SK-N-SH treated with all-trans-retinoic acid at 6 μM for 48 hours (cell line): ENCODE measurements at regions not wholly inside any gene's neighbourhood (a gene's known extent, or its start where the extent isn't known, plus 50 kb on each side); places are given as distances from the start of the nearest gene placed in this dataset.

Experiments
- ATAC-seq: fragments of 200-7000 bp; cut with Tn5 transposase; 3 replicates; pipeline ENCODE4 v1.9.1; 2020; ENCODE audit warnings: mild to moderate bottlenecking, moderate library complexity
- ARNTL ChIP-seq: fragments of 450-650 bp; formaldehyde crosslinking; IDR thresholded peaks from 2 replicates; pipeline ENCODE4 v1.5.0; 2020; ENCODE audit warnings: low read depth, mild to moderate bottlenecking, moderate library complexity, borderline replicate concordance
- BACH2 ChIP-seq: fragments of 250-450 bp; sonication (Bioruptor Pico); IDR thresholded peaks from 2 replicates; pipeline ENCODE4 v1.9.0; 2021; ENCODE audit warnings: mild to moderate bottlenecking, borderline replicate concordance
- CREB5 ChIP-seq: fragments of 250-450 bp; sonication (Bioruptor Pico); IDR thresholded peaks from 2 replicates; pipeline ENCODE4 v1.5.1; 2020; ENCODE audit warnings: low read depth, mild to moderate bottlenecking, moderate library complexity
- CSDC2 ChIP-seq: fragments of 250-450 bp; sonication (Bioruptor Pico); IDR thresholded peaks from 2 replicates; pipeline ENCODE4 v1.5.0; 2020; ENCODE audit warnings: mild to moderate bottlenecking, moderate library complexity
- CSRNP3 ChIP-seq: fragments of 250-450 bp; sonication (Bioruptor Pico); IDR thresholded peaks from 2 replicates; pipeline ENCODE4 v1.5.1; 2021; ENCODE audit warnings: mild to moderate bottlenecking, moderate library complexity
- ESRRG ChIP-seq: fragments of 250-450 bp; sonication (Bioruptor Pico); IDR thresholded peaks from 2 replicates; pipeline ENCODE4 v1.6.1; 2021; ENCODE audit warnings: mild to moderate bottlenecking
- GLIS3 ChIP-seq: fragments of 250-450 bp; sonication (Bioruptor Pico); IDR thresholded peaks from 2 replicates; pipeline ENCODE4 v1.5.0; 2020; ENCODE audit warnings: mild to moderate bottlenecking, moderate library complexity
- ISL1 ChIP-seq: fragments of 250-450 bp; sonication (Bioruptor Pico); IDR thresholded peaks from 2 replicates; pipeline ENCODE4 v2.1.2; 2022; ENCODE audit warnings: mild to moderate bottlenecking, moderate library complexity
- OSR1 ChIP-seq: fragments of 250-450 bp; sonication (Bioruptor Pico); IDR thresholded peaks from 2 replicates; pipeline ENCODE4 v1.8.0; 2022; ENCODE audit warnings: moderate library complexity, mild to moderate bottlenecking, inconsistent platforms
- PATZ1 ChIP-seq: fragments of 250-450 bp; sonication (Bioruptor Pico); IDR thresholded peaks from 2 replicates; pipeline ENCODE4 v1.8.0; 2020; ENCODE audit warnings: mild to moderate bottlenecking, moderate library complexity, borderline replicate concordance
- POU6F1 ChIP-seq: fragments of 250-450 bp; sonication (Bioruptor Pico); IDR thresholded peaks from 2 replicates; pipeline ENCODE4 v1.8.0; 2021; ENCODE audit warnings: low read depth, mild to moderate bottlenecking, moderate library complexity, borderline replicate concordance
- PPARA ChIP-seq: fragments of 250-450 bp; sonication (Bioruptor Pico); IDR thresholded peaks from 2 replicates; pipeline ENCODE4 v1.5.0; 2020; ENCODE audit warnings: mild to moderate bottlenecking, borderline replicate concordance
- RARB ChIP-seq: fragments of 250-450 bp; sonication (Bioruptor Pico); IDR thresholded peaks from 2 replicates; pipeline ENCODE4 v1.8.0; 2021; ENCODE audit warnings: mild to moderate bottlenecking, moderate library complexity
- SNAI2 ChIP-seq: fragments of 250-450 bp; sonication (Bioruptor Pico); IDR thresholded peaks from 2 replicates; pipeline ENCODE4 v1.5.0; 2020; ENCODE audit warnings: mild to moderate bottlenecking, moderate library complexity
- TCF4 ChIP-seq: fragments of 250-450 bp; sonication (Bioruptor Pico); IDR thresholded peaks from 2 replicates; pipeline ENCODE4 v1.8.0; 2021; ENCODE audit warnings: mild to moderate bottlenecking, moderate library complexity, borderline replicate concordance
- TOX ChIP-seq: fragments of 250-450 bp; sonication (Bioruptor Pico); IDR thresholded peaks from 2 replicates; pipeline ENCODE4 v1.8.0; 2021; ENCODE audit warnings: mild to moderate bottlenecking, moderate library complexity, borderline replicate concordance
- TSHZ2 ChIP-seq: fragments of 250-450 bp; sonication (Bioruptor Pico); IDR thresholded peaks from 2 replicates; pipeline ENCODE4 v1.5.0; 2020; ENCODE audit warnings: mild to moderate bottlenecking, moderate library complexity
- ZC3H10 ChIP-seq: fragments of 250-450 bp; sonication (Bioruptor Pico); IDR thresholded peaks from 2 replicates; pipeline ENCODE4 v1.5.1; 2021; ENCODE audit warnings: mild to moderate bottlenecking, moderate library complexity
- ZFP30 ChIP-seq: fragments of 450-650 bp; formaldehyde crosslinking; IDR thresholded peaks from 2 replicates; pipeline ENCODE4 v1.5.0; 2022; ENCODE audit warnings: mild to moderate bottlenecking, moderate library complexity
- ZNF565 ChIP-seq: fragments of 450-650 bp; formaldehyde crosslinking; conservative IDR thresholded peaks from 2 replicates; pipeline ENCODE4 v1.5.0; 2020; ENCODE audit warnings: low read depth, mild to moderate bottlenecking, moderate library complexity
- ZNF70 ChIP-seq: fragments of 450-650 bp; formaldehyde crosslinking; IDR thresholded peaks from 2 replicates; pipeline ENCODE4 v1.5.0; 2020; ENCODE audit warnings: mild to moderate bottlenecking, moderate library complexity
- ZNF8 ChIP-seq: fragments of 450-650 bp; formaldehyde crosslinking; IDR thresholded peaks from 2 replicates; pipeline ENCODE4 v1.5.0; 2020; ENCODE audit warnings: mild to moderate bottlenecking, moderate library complexity

GRCh38 chr3:124372775-124373174, 357.5 kb upstream of the UMPS start:
- no peak for TF ChIP-seq ZC3H10 (CRISPR knock-in tag)
- no peak for TF ChIP-seq PPARA (CRISPR knock-in tag)
- TF ChIP-seq TCF4 (CRISPR knock-in tag): no peak
- no peak for TF ChIP-seq ESRRG (CRISPR knock-in tag)
- TF ChIP-seq ZNF8 (CRISPR knock-in tag): no peak
- TF ChIP-seq ZNF70 (CRISPR knock-in tag): no peak
- no peak for TF ChIP-seq ZFP30 (CRISPR knock-in tag)
- TF ChIP-seq OSR1 (CRISPR knock-in tag): no peak
- TF ChIP-seq CREB5 (CRISPR knock-in tag): no peak
- no peak for TF ChIP-seq ISL1 (CRISPR knock-in tag)
- TF ChIP-seq CSDC2 (CRISPR knock-in tag): no peak
- no peak for TF ChIP-seq POU6F1 (CRISPR knock-in tag)
- TF ChIP-seq GLIS3 (CRISPR knock-in tag): no peak
- no peak for TF ChIP-seq RARB
- no peak for TF ChIP-seq TOX (CRISPR knock-in tag)
- no peak for TF ChIP-seq PATZ1 (CRISPR knock-in tag)
- TF ChIP-seq CSRNP3 (CRISPR knock-in tag): no peak
- no peak for TF ChIP-seq SNAI2 (CRISPR knock-in tag)
- no peak for TF ChIP-seq BACH2 (CRISPR knock-in tag)
- no peak for TF ChIP-seq TSHZ2
- no peak for ATAC-seq

GRCh38 chr3:124373524-124373923, 356.7 kb upstream of the UMPS start:
- no peak for TF ChIP-seq ISL1 (CRISPR knock-in tag)
- TF ChIP-seq OSR1 (CRISPR knock-in tag): no peak
- no peak for TF ChIP-seq ZNF8 (CRISPR knock-in tag)
- TF ChIP-seq ZNF565 (CRISPR knock-in tag): no peak
- TF ChIP-seq ZFP30 (CRISPR knock-in tag): no peak
- no peak for TF ChIP-seq BACH2 (CRISPR knock-in tag)
- no peak for TF ChIP-seq TOX (CRISPR knock-in tag)
- TF ChIP-seq ZNF70 (CRISPR knock-in tag): no peak
- no peak for TF ChIP-seq CSDC2 (CRISPR knock-in tag)
- TF ChIP-seq ESRRG (CRISPR knock-in tag): no peak
- ATAC-seq: no peak

GRCh38 chr3:124374583-124374982, 355.7 kb upstream of the UMPS start:
- ATAC-seq: no peak
- TF ChIP-seq ARNTL (no peak), PATZ1 (CRISPR knock-in tag) (no peak), POU6F1 (CRISPR knock-in tag) (no peak), CREB5 (CRISPR knock-in tag) (no peak)
